Endothelial cell of umbilical vein (primary cell): ENCODE measurements at regions not wholly inside any gene's neighbourhood (a gene's known extent, or its start where the extent isn't known, plus 50 kb on each side); places are given as distances from the start of the nearest gene placed in this dataset.

Experiments used
- BruUV-seq: library from RNA; stranded (reverse); fragments of 400-500 nt; replicated peaks from 2 replicates; lab custom pipeline; 2021; lab: Mats Ljungman, UMichigan
- CTCF ChIA-PET: fragments of 300-600, 350-600 bp; sonication (Branson Sonifier 250); formaldehyde crosslinking; loops from one replicate; lab custom pipeline; 2021; ENCODE audit warnings: antibody characterized with exemption, inconsistent platforms; lab: Charles Lee
- POLR2A ChIA-PET: fragments of 300-600, 350-600 bp; sonication (Branson Sonifier 250); formaldehyde crosslinking; loops from one replicate; lab custom pipeline; 2021; ENCODE audit warnings: antibody characterized with exemption, inconsistent platforms; lab: Charles Lee
- DNase-seq: peaks from one replicate; pipeline ENCODE4 v3.0.0-alpha.2; 2011; ENCODE audit warnings: low read depth, low spot score
- FAIRE-seq: peaks from 2 replicates; lab custom pipeline; 2011; peaks lifted over from hg19 to GRCh38; lab: Jason Lieb, UNC
- H2AFZ ChIP-seq: 2 replicates; pipeline ENCODE4 v1.6.0; 2012; ENCODE audit warnings: low read depth, low read length, control low read depth, inconsistent platforms
- H3K27ac ChIP-seq: 2 replicates; pipeline ENCODE4 v1.5.1; 2011; ENCODE audit warnings: low read depth, mild to moderate bottlenecking, control low read depth, low read length, moderate library complexity; ENCODE audit not compliant: insufficient read depth
- H3K27me3 ChIP-seq, 2 experiments: 2 replicates each; pipeline versions ENCODE4 v1.6.0 to v1.6.1; 2011; ENCODE audit warnings: low read length in 2 of 2, mixed read lengths in 1 of 2; ENCODE audit not compliant: control insufficient read depth in 2 of 2, insufficient read depth in 2 of 2
- H3K36me3 ChIP-seq, 2 experiments: 2 replicates in 1 of 2; 3 replicates in 1 of 2; pipeline ENCODE4 v1.5.1; 2011; ENCODE audit warnings: low read length in 2 of 2, mild to moderate bottlenecking in 1 of 2, moderate library complexity in 1 of 2; ENCODE audit not compliant: control insufficient read depth in 2 of 2, insufficient read depth in 2 of 2; ENCODE audit errors: extremely low read depth in 1 of 2
- H3K4me1 ChIP-seq: 3 replicates; pipeline ENCODE4 v1.5.1; 2011; ENCODE audit warnings: mild to moderate bottlenecking, low read length; ENCODE audit not compliant: control insufficient read depth, insufficient read depth; ENCODE audit errors: extremely low read depth
- H3K4me2 ChIP-seq: 2 replicates; pipeline ENCODE4 v1.6.1; 2011; ENCODE audit warnings: low read length, control low read depth, mixed read lengths; ENCODE audit not compliant: insufficient read depth
- H3K4me3 ChIP-seq, 3 experiments: fragments of 200-600 bp in 1 of 3; sonication (generic), shearing (Covaris generic) in 1 of 3; replicated peaks in 1 of 3; 2 replicates each; pipeline ENCODE4 v1.5.1; 2011 to 2016; ENCODE audit warnings: control low read depth in 3 of 3, low read length in 3 of 3, mild to moderate bottlenecking in 2 of 3, inconsistent platforms in 1 of 3, low read depth in 1 of 3, moderate library complexity in 1 of 3; ENCODE audit not compliant: insufficient read depth in 1 of 3
- H3K79me2 ChIP-seq: 2 replicates; pipeline ENCODE4 v1.6.0; 2012; ENCODE audit warnings: low read length, inconsistent platforms; ENCODE audit not compliant: control insufficient read depth, insufficient read depth
- H3K9ac ChIP-seq: replicated peaks from 2 replicates; pipeline ENCODE3; 2011; ENCODE audit warnings: low read length, control low read depth; ENCODE audit not compliant: insufficient read depth; ENCODE audit errors: extremely low read depth
- H3K9me1 ChIP-seq: replicated peaks from 3 replicates; pipeline ENCODE4 v1.6.0; 2011; ENCODE audit warnings: mild to moderate bottlenecking, low read length; ENCODE audit not compliant: control insufficient read depth, insufficient read depth; ENCODE audit errors: extremely low read depth
- H3K9me3 ChIP-seq: replicated peaks from 2 replicates; pipeline ENCODE4 v1.5.1; 2012; ENCODE audit warnings: low read length, inconsistent platforms; ENCODE audit not compliant: control insufficient read depth, insufficient read depth
- H4K20me1 ChIP-seq: replicated peaks from 2 replicates; pipeline ENCODE3; 2011; ENCODE audit warnings: mild to moderate bottlenecking, low read length; ENCODE audit not compliant: control insufficient read depth, insufficient read depth; ENCODE audit errors: extremely low read depth
- CTCF ChIP-seq, 2 donors: IDR thresholded peaks; 1 replicate in 1 of 2; 2 replicates in 1 of 2; pipeline ENCODE4 v1.5.1; 2011; ENCODE audit warnings: low read length in 2 of 2, mild to moderate bottlenecking in 2 of 2, moderate library complexity in 2 of 2, control low read depth in 1 of 2, inconsistent platforms in 1 of 2, low read depth in 1 of 2; ENCODE audit not compliant: insufficient read depth in 1 of 2; ENCODE audit errors: extremely low read depth in 1 of 2
- EZH2 ChIP-seq: IDR thresholded peaks from 2 replicates; pipeline ENCODE4 v1.6.1; 2012; ENCODE audit warnings: borderline replicate concordance, low read depth, mild to moderate bottlenecking, moderate library complexity, low read length, inconsistent platforms; ENCODE audit not compliant: severe bottlenecking
- FOS ChIP-seq: IDR thresholded peaks from 2 replicates; pipeline ENCODE4 v1.6.1; 2011; ENCODE audit warnings: mild to moderate bottlenecking, low read length, moderate library complexity, borderline replicate concordance; ENCODE audit not compliant: insufficient read depth
- GATA2 ChIP-seq: IDR thresholded peaks from 2 replicates; pipeline ENCODE4 v1.7.0; 2011; ENCODE audit warnings: low read depth, mild to moderate bottlenecking, moderate library complexity, mixed read lengths, low read length; ENCODE audit not compliant: insufficient read length, insufficient read depth
- JUN ChIP-seq: IDR thresholded peaks from 2 replicates; pipeline ENCODE4 v1.6.1; 2011; ENCODE audit warnings: borderline replicate concordance, low read depth; ENCODE audit not compliant: insufficient read length, insufficient read depth
- MAX ChIP-seq: IDR thresholded peaks from 2 replicates; pipeline ENCODE4 v1.6.1; 2011; ENCODE audit not compliant: insufficient read depth, insufficient read length
- MYC ChIP-seq: IDR thresholded peaks from one replicate; pipeline ENCODE4 v1.6.1; 2011; ENCODE audit warnings: mild to moderate bottlenecking, low read depth, low read length
- POLR2A ChIP-seq: IDR thresholded peaks from 2 replicates; pipeline ENCODE4 v1.6.1; 2012; ENCODE audit warnings: low read depth, mild to moderate bottlenecking, control low read depth, low read length
- POLR2AphosphoS5 ChIP-seq: IDR thresholded peaks from 2 replicates; pipeline ENCODE4 v1.6.1; 2012; ENCODE audit warnings: low read depth, mild to moderate bottlenecking, control low read depth, low read length, moderate library complexity; ENCODE audit not compliant: insufficient read depth
- dilution Hi-C: fragments of 300-500 bp; cut with MboI; formaldehyde crosslinking; loops from one replicate; pipeline ENCODE4 v1.15.0; 2019; ENCODE audit warnings: low sequenced_read_pairs; ENCODE audit not compliant: extremely low pct_ligation_motif_present
- intact Hi-C: fragments of 100-400 bp; cut with micrococcal nuclease; formaldehyde crosslinking; loops from one replicate; pipeline ENCODE4 v1.10.0; 2022

GRCh38 chr12:40522837-40523236 is 169.4 kb upstream of the CNTN1 start:
- Histone ChIP-seq H3K9me3 (no peaks in the 10 kb centered on the region), H3K36me3 (no peaks in the 10 kb centered on the region), H3K4me1 (no peaks in the 10 kb centered on the region), H3K4me2 (no peak overlapping the region), H3K4me3 (no peak overlapping the region), H3K79me2 (no peaks in the 10 kb centered on the region), H3K9me1 (no peaks in the 10 kb centered on the region), H4K20me1 (no peaks in the 10 kb centered on the region), H2AFZ (no peak overlapping the region), H3K27ac (no peak overlapping the region), H3K9ac (no peak overlapping the region), H3K27me3 (no peaks in the 10 kb centered on the region)
- intact Hi-C loops = no loop called here
- CTCF ChIA-PET = no interaction called here
- DNase-seq (no peak), FAIRE-seq (no peak)
- no peak for TF ChIP-seq MAX
- no peak for TF ChIP-seq CTCF (IDR thresholded peaks at IDR 0.05; ENCODE audit: extremely low read depth in 1 of 2, insufficient read depth in 1 of 2, low read depth in 1 of 2, low read length in 2 of 2)
- no peak for TF ChIP-seq POLR2A
- no peak for TF ChIP-seq JUN
- TF ChIP-seq EZH2 = no peak
- no peak for TF ChIP-seq FOS
- no peak for TF ChIP-seq MYC
- TF ChIP-seq GATA2 = no peak
- no peak for TF ChIP-seq POLR2AphosphoS5
- POLR2A ChIA-PET = no interaction called here
- no TSS peak for BruUV-seq
- dilution Hi-C loops = no loop called here
